Neural crest cell (in vitro differentiated cells): ENCODE measurements at regions not wholly inside any gene's neighbourhood (a gene's known extent, or its start where the extent isn't known, plus 50 kb on each side); places are given as distances from the start of the nearest gene placed in this dataset.

ENCODE experiments used
- DNase-seq: peaks from one replicate; pipeline ENCODE4 v3.0.0; 2021; ENCODE audit warnings: low read depth, mixed read lengths, low spot score
- H3K27ac Mint-ChIP-seq: one replicate; pipeline ENCODE4 v1.8.0; 2021; ENCODE audit warnings: mild to moderate bottlenecking, mixed read lengths; ENCODE audit not compliant: unreplicated experiment
- H3K27me3 Mint-ChIP-seq: 2 replicates; pipeline ENCODE4 v1.8.0; 2021; ENCODE audit warnings: low read depth, mild to moderate bottlenecking, mixed read lengths
- H3K36me3 Mint-ChIP-seq: 2 replicates; pipeline ENCODE4 v1.8.0; 2021; ENCODE audit warnings: low read depth, mild to moderate bottlenecking, mixed read lengths
- H3K4me1 Mint-ChIP-seq: 2 replicates; pipeline ENCODE4 v1.8.0; 2021; ENCODE audit warnings: mixed read lengths
- H3K4me3 Mint-ChIP-seq: one replicate; pipeline ENCODE4 v1.8.0; 2021; ENCODE audit warnings: mild to moderate bottlenecking, mixed read lengths
- H3K9me3 Mint-ChIP-seq: 2 replicates; pipeline ENCODE4 v1.8.0; 2021; ENCODE audit warnings: mixed read lengths
- CTCF ChIP-seq: fragments of 200-600 bp; sonication (generic); conservative IDR thresholded peaks from 2 replicates; pipeline ENCODE4 v1.5.0; 2021; ENCODE audit warnings: antibody characterized with exemption, mild to moderate bottlenecking

GRCh38 chr18:55095584-55095983 lies 136.3 kb upstream of the CCDC68 start:
- no peak overlapping the region for H3K4me3 Mint-ChIP-seq

DNA sequence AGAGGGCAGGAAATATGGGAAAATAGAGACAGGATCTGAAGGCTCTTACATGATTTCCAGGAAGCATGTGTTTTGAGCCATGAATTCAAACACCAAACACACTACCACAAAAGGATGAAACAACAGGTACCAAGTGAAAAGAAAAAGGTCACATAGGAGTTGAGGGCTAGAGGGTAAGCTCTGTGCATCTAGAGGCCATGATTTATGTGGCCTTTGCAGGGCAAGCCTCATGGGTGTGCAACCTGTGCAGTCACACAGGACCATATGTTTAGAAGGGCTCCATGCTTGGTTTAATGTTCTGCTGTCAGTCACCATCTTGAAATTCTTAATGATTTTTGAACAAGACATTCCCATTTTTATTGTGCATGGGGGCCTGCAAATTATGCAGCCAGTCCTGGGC lies 134.5 kb upstream of the CCDC68 start:
- no peak for DNase-seq

More at GRCh38 chr18:55095584-55095983, 136.3 kb upstream of the CCDC68 start:
- Mint-ChIP-seq H3K4me1 (peaks cover 14% of the 10 kb centered on the region), H3K27ac (no peak overlapping the region), H3K36me3 (no peaks in the 10 kb centered on the region), H3K27me3 (no peaks in the 10 kb centered on the region), H3K9me3 (no peaks in the 10 kb centered on the region)
- TF ChIP-seq CTCF: no peak
- DNase-seq: no peak

GRCh38 chr18:55093295-55093694 lies 134.0 kb upstream of the CCDC68 start:
- no peaks in the 10 kb centered on the region for H3K36me3 Mint-ChIP-seq
- no peak overlapping the region for H3K4me3 Mint-ChIP-seq
- H3K27ac Mint-ChIP-seq: no peak overlapping the region
- no peaks in the 10 kb centered on the region for H3K27me3 Mint-ChIP-seq
- H3K4me1 Mint-ChIP-seq: peaks cover 14% of the 10 kb centered on the region
- TF ChIP-seq CTCF: no peak
- no peaks in the 10 kb centered on the region for H3K9me3 Mint-ChIP-seq
- no peak for DNase-seq

More for the DNA sequence above, 134.5 kb upstream of the CCDC68 start:
- H3K4me3 Mint-ChIP-seq: no peak overlapping the region
- no peaks in the 10 kb centered on the region for H3K9me3 Mint-ChIP-seq
- no peak overlapping the region for H3K27ac Mint-ChIP-seq
- H3K4me1 Mint-ChIP-seq: peaks cover 14% of the 10 kb centered on the region
- H3K36me3 Mint-ChIP-seq: no peaks in the 10 kb centered on the region
- no peak for TF ChIP-seq CTCF
- H3K27me3 Mint-ChIP-seq: no peaks in the 10 kb centered on the region

GRCh38 chr18:55092166-55092565 lies 132.9 kb upstream of the CCDC68 start:
- Mint-ChIP-seq H3K4me1 (peaks cover 5% of the 10 kb centered on the region), H3K27me3 (no peaks in the 10 kb centered on the region), H3K36me3 (no peaks in the 10 kb centered on the region), H3K4me3 (no peak overlapping the region), H3K9me3 (no peaks in the 10 kb centered on the region), H3K27ac (no peak overlapping the region)
- DNase-seq: no peak
- TF ChIP-seq CTCF: no peak

- no peak for TF ChIP-seq CTCF
- Mint-ChIP-seq H3K27ac (no peak overlapping the region), H3K27me3 (no peaks in the 10 kb centered on the region), H3K36me3 (no peaks in the 10 kb centered on the region), H3K4me1 (no peaks in the 10 kb centered on the region), H3K4me3 (no peak overlapping the region), H3K9me3 (no peaks in the 10 kb centered on the region)
- DNase-seq: no peak
These were observed 131.4 kb upstream of the CCDC68 start for GRCh38 chr18:55090564-55091188.
